Right lung (tissue), 2 donors: ENCODE measurements at regions not wholly inside any gene's neighbourhood (a gene's known extent, or its start where the extent isn't known, plus 50 kb on each side); places are given as distances from the start of the nearest gene placed in this dataset.

Experiments used
- DNase-seq, 2 donors: peaks; one replicate each; pipeline ENCODE4 v3.0.0-alpha.2; 2013

- no peak for DNase-seq
Observed at GRCh38 chr12:105803292-105803691, 335.5 kb downstream of the NUAK1 start.

- DNase-seq: no peak
Observed at GRCh38 chr12:105804591-105805265, 334.0 kb downstream of the NUAK1 start.

- DNase-seq: no peak
Observed at GRCh38 chr12:105805730-105806399, 332.9 kb downstream of the NUAK1 start.

- no peak for DNase-seq
Observed at GRCh38 chr12:105806400-105806770, 332.4 kb downstream of the NUAK1 start.

- no peak for DNase-seq
Observed at GRCh38 chr12:105812366-105812765, 326.4 kb downstream of the NUAK1 start.

- DNase-seq: no peak
Observed at GRCh38 chr12:105813201-105813600, 325.6 kb downstream of the NUAK1 start.

- DNase-seq: no peak
Observed at GRCh38 chr12:105814283-105814682, 324.5 kb downstream of the NUAK1 start.

- DNase-seq: no peak
Observed at GRCh38 chr12:105819549-105819948, 319.2 kb downstream of the NUAK1 start.

GRCh38 chr12:105820429-105821125, 318.2 kb downstream of the NUAK1 start:
- DNase-seq: no peak

- no peak for DNase-seq
Observed at GRCh38 chr12:105822131-105823105, 316.3 kb downstream of the NUAK1 start.

- DNase-seq: no peak
Observed at GRCh38 chr12:105823810-105824209, 314.9 kb downstream of the NUAK1 start.

GRCh38 chr12:105825141-105825540, 313.6 kb downstream of the NUAK1 start:
- no peak for DNase-seq

- DNase-seq: no peak
Observed at GRCh38 chr12:105831372-105831771, 307.4 kb downstream of the NUAK1 start.

- DNase-seq: no peak
Observed at GRCh38 chr12:105832021-105832420, 306.7 kb downstream of the NUAK1 start.

GRCh38 chr12:105832806-105833205, 305.9 kb downstream of the NUAK1 start:
- no peak for DNase-seq

GRCh38 chr12:105834496-105834895, 304.3 kb downstream of the NUAK1 start:
- DNase-seq: no peak

GRCh38 chr12:105835580-105836241, 303.0 kb downstream of the NUAK1 start:
- DNase-seq: no peak

- no peak for DNase-seq
Observed at GRCh38 chr12:105836242-105836622, 302.5 kb downstream of the NUAK1 start.

- no peak for DNase-seq
Observed at GRCh38 chr12:105839629-105840127, 299.1 kb downstream of the NUAK1 start.

- no peak for DNase-seq
Observed at GRCh38 chr12:105840384-105840783, 298.4 kb downstream of the NUAK1 start.

GRCh38 chr12:105841840-105842239, 296.9 kb downstream of the NUAK1 start:
- peak; percentile 83 to 85 for DNase-seq
